H9 (cell line): ENCODE measurements at regions not wholly inside any gene's neighbourhood (a gene's known extent, or its start where the extent isn't known, plus 50 kb on each side); places are given as distances from the start of the nearest gene placed in this dataset.

Source experiments
- DNase-seq: peaks from one replicate; pipeline ENCODE4 v3.0.0-alpha.2; 2017
- H2AFZ ChIP-seq: one replicate; pipeline ENCODE4 v1.6.1; 2013; ENCODE audit warnings: mild to moderate bottlenecking, low read length, control low read depth, moderate library complexity
- H2AK5ac ChIP-seq: 2 replicates; pipeline ENCODE4 v1.6.1; 2013; ENCODE audit warnings: low read length, control low read depth, mixed read lengths; ENCODE audit not compliant: insufficient read length
- H2BK120ac ChIP-seq: one replicate; pipeline ENCODE4 v1.6.1; 2013; ENCODE audit warnings: low read depth, mild to moderate bottlenecking, low read length, control low read depth, inconsistent platforms; ENCODE audit not compliant: poor library complexity, severe bottlenecking
- H2BK12ac ChIP-seq: 2 replicates; pipeline ENCODE4 v1.6.1; 2013; ENCODE audit warnings: low read length, control low read depth, mixed read lengths, low read depth; ENCODE audit not compliant: insufficient read length
- H2BK15ac ChIP-seq: 2 replicates; pipeline ENCODE4 v1.6.1; 2013; ENCODE audit warnings: low read depth, low read length, control low read depth
- H2BK20ac ChIP-seq: one replicate; pipeline ENCODE4 v1.6.1; 2013; ENCODE audit warnings: low read depth, mild to moderate bottlenecking, low read length, control low read depth, inconsistent platforms; ENCODE audit not compliant: poor library complexity, severe bottlenecking
- H2BK5ac ChIP-seq: 2 replicates; pipeline ENCODE4 v1.6.1; 2013; ENCODE audit warnings: low read length, control low read depth, mixed read lengths; ENCODE audit not compliant: insufficient read length
- H3K14ac ChIP-seq: 2 replicates; pipeline ENCODE4 v1.6.1; 2013; ENCODE audit warnings: low read length, control low read depth; ENCODE audit not compliant: insufficient read depth
- H3K18ac ChIP-seq: 2 replicates; pipeline ENCODE4 v1.6.1; 2013; ENCODE audit warnings: low read depth, mild to moderate bottlenecking, mixed read lengths, low read length, control low read depth; ENCODE audit not compliant: insufficient read length
- H3K23ac ChIP-seq: 2 replicates; pipeline ENCODE4 v1.6.1; 2013; ENCODE audit warnings: low read length, control low read depth, mixed read lengths, low read depth; ENCODE audit not compliant: insufficient read length
- H3K23me2 ChIP-seq: 2 replicates; pipeline ENCODE4 v1.6.1; 2013; ENCODE audit warnings: low read depth, mild to moderate bottlenecking, mixed read lengths, low read length, control low read depth; ENCODE audit not compliant: insufficient read length, poor library complexity, severe bottlenecking
- H3K27ac ChIP-seq: 2 replicates; pipeline ENCODE4 v1.5.1; 2013; ENCODE audit warnings: low read length, control low read depth, mixed read lengths, low read depth; ENCODE audit not compliant: insufficient read length
- H3K27me3 ChIP-seq: 2 replicates; pipeline ENCODE4 v1.6.1; 2013; ENCODE audit warnings: low read length, control low read depth, inconsistent platforms; ENCODE audit not compliant: insufficient read depth
- H3K4ac ChIP-seq: 2 replicates; pipeline ENCODE4 v1.6.1; 2013; ENCODE audit warnings: low read depth, mild to moderate bottlenecking, control low read depth, inconsistent platforms, low read length, moderate library complexity
- H3K4me1 ChIP-seq: 2 replicates; pipeline ENCODE4 v1.6.1; 2013; ENCODE audit warnings: low read length, control low read depth, inconsistent platforms; ENCODE audit not compliant: insufficient read depth
- H3K4me2 ChIP-seq: 2 replicates; pipeline ENCODE4 v1.6.1; 2013; ENCODE audit warnings: low read length, control low read depth, mixed read lengths; ENCODE audit not compliant: insufficient read length, insufficient read depth
- H3K56ac ChIP-seq: 2 replicates; pipeline ENCODE4 v1.6.1; 2013; ENCODE audit warnings: low read depth, mild to moderate bottlenecking, mixed read lengths, low read length, control low read depth; ENCODE audit not compliant: insufficient read length
- H3K79me1 ChIP-seq: 2 replicates; pipeline ENCODE4 v1.6.1; 2013; ENCODE audit warnings: low read depth, mild to moderate bottlenecking, moderate library complexity, low read length, control low read depth, inconsistent platforms; ENCODE audit not compliant: insufficient read depth, poor library complexity, severe bottlenecking
- H3K79me2 ChIP-seq: 2 replicates; pipeline ENCODE4 v1.6.1; 2013; ENCODE audit warnings: low read length, control low read depth, inconsistent platforms; ENCODE audit not compliant: insufficient read depth
- H3K9ac ChIP-seq: 2 replicates; pipeline ENCODE4 v1.6.1; 2013; ENCODE audit warnings: low read length, control low read depth, mixed read lengths; ENCODE audit not compliant: insufficient read length; ENCODE audit errors: extremely low read depth
- H3K9me3 ChIP-seq: one replicate; pipeline ENCODE4 v1.6.1; 2013; ENCODE audit warnings: low read depth, low read length, inconsistent platforms; ENCODE audit not compliant: control insufficient read depth
- H3T11ph ChIP-seq: one replicate; pipeline ENCODE4 v1.6.1; 2013; ENCODE audit warnings: mild to moderate bottlenecking, low read length, control low read depth, inconsistent platforms
- H4K20me1 ChIP-seq: one replicate; pipeline ENCODE4 v1.6.1; 2013; ENCODE audit not compliant: control insufficient read depth, insufficient read length, insufficient read depth
- H4K5ac ChIP-seq: 2 replicates; pipeline ENCODE4 v1.6.1; 2013; ENCODE audit warnings: low read depth, mild to moderate bottlenecking, mixed read lengths, low read length, control low read depth; ENCODE audit not compliant: insufficient read length
- H4K8ac ChIP-seq: replicated peaks from 2 replicates; pipeline ENCODE4 v1.6.1; 2013; ENCODE audit warnings: low read length, control low read depth, mixed read lengths, low read depth; ENCODE audit not compliant: insufficient read length
- H4K91ac ChIP-seq: 2 replicates; pipeline ENCODE4 v1.6.1; 2013; ENCODE audit warnings: low read depth, mild to moderate bottlenecking, moderate library complexity, mixed read lengths, low read length, control low read depth; ENCODE audit not compliant: insufficient read length
- H3K27ac Mint-ChIP-seq, 3 experiments: 2 replicates in 2 of 3; 3 replicates in 1 of 3; pipeline ENCODE4 v1.8.0; 2020 to 2021; ENCODE audit warnings: mixed read lengths in 3 of 3, mild to moderate bottlenecking in 1 of 3, moderate library complexity in 1 of 3
- H3K27me3 Mint-ChIP-seq: 2 replicates; pipeline ENCODE4 v1.8.0; 2021; ENCODE audit warnings: low read depth, mild to moderate bottlenecking, moderate library complexity, mixed read lengths
- H3K36me3 Mint-ChIP-seq, 3 experiments: 2 replicates in 2 of 3; 3 replicates in 1 of 3; pipeline ENCODE4 v1.8.0; 2020 to 2021; ENCODE audit warnings: low read depth in 3 of 3, mixed read lengths in 3 of 3; ENCODE audit not compliant: insufficient read depth in 1 of 3
- H3K4me1 Mint-ChIP-seq, 2 experiments: 2 replicates each; pipeline ENCODE4 v1.8.0; 2020; ENCODE audit warnings: mixed read lengths in 2 of 2
- H3K4me3 Mint-ChIP-seq, 2 experiments: 2 replicates in 1 of 2; 3 replicates in 1 of 2; pipeline ENCODE4 v1.8.0; 2020 to 2021; ENCODE audit warnings: mild to moderate bottlenecking in 2 of 2, mixed read lengths in 2 of 2, moderate library complexity in 1 of 2
- H3K9me3 Mint-ChIP-seq, 2 experiments: 2 replicates in 1 of 2; 3 replicates in 1 of 2; pipeline ENCODE4 v1.8.0; 2020; ENCODE audit warnings: mild to moderate bottlenecking in 2 of 2, mixed read lengths in 2 of 2, moderate library complexity in 1 of 2
- WGBS: extraction: QIAGEN DNeasy Blood & Tissue Kit; methylation state at CpG from one replicate; pipeline ENCODE4 v1.1.7; 2013; ENCODE audit warnings: missing lambda C conversion rate, low lambda C conversion rate, mixed read lengths; ENCODE audit not compliant: insufficient read length; ENCODE audit errors: extremely low coverage; 5-methylcytosine and 5-hydroxymethylcytosine counted together
- TF ChIP-seq, protein P1 (sequence below): fragments of 200-600 bp; sonication (generic); conservative IDR thresholded peaks from 3 replicates; pipeline ENCODE4 v1.8.0; 2021; ENCODE audit warnings: antibody characterized with exemption, mild to moderate bottlenecking

DNA sequence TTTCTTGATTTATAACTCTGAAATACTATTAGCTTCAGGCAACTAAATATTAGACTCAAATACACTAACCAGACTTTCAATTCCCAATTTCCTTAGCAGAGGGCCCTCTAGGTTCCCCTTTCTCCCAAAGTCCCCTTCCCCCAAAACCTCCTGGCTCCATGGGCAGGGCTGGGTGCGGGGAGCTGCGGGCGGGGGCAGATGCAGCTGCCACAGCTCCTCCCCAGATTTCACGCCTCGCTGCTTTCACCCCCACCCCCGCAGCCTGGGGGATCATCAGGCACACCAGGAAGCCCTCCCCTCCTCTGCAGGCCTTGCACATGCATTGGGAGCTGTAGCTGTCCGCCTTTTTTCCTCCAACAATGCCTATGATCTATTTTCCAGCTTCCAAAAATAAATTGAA, 82.8 kb upstream of the SPATA31C2 start:
- Mint-ChIP-seq H3K27ac (no peak overlapping the region; a peak in 1 of 7 replicates), H3K36me3 (no peaks in the 10 kb centered on the region), H3K4me3 (no peak overlapping the region), H3K27me3 (peaks cover 4% of the 10 kb centered on the region; the same call in 1 of the 2 replicates), H3K4me1 (peaks cover 21 to 22% of the 10 kb centered on the region in 2 experiments), H3K9me3 (no peaks in the 10 kb centered on the region; a peak in 1 of 5 replicates)
- Histone ChIP-seq H3K9me3 (no peaks in the 10 kb centered on the region), H2BK15ac (no peak overlapping the region), H3K4me1 (no peaks in the 10 kb centered on the region; the same call in 1 of the 2 replicates), H3K23ac (no peak overlapping the region), H3K56ac (no peak overlapping the region), H3K27me3 (no peaks in the 10 kb centered on the region), H3K14ac (no peak overlapping the region), H3T11ph (no peak overlapping the region), H3K4ac (no peak overlapping the region), H2AK5ac (no peak overlapping the region), H2AFZ (no peak overlapping the region), H3K18ac (no peak overlapping the region), H3K79me1 (no peaks in the 10 kb centered on the region), H2BK20ac (no peak overlapping the region), H2BK120ac (no peak overlapping the region), H4K5ac (no peak overlapping the region), H3K9ac (no peak overlapping the region), H4K91ac (no peak overlapping the region), H3K4me2 (no peak overlapping the region), H3K27ac (no peak overlapping the region), H2BK5ac (no peak overlapping the region), H3K23me2 (no peaks in the 10 kb centered on the region), H3K79me2 (no peaks in the 10 kb centered on the region), H4K8ac (no peak overlapping the region), H4K20me1 (no peaks in the 10 kb centered on the region), H2BK12ac (no peak overlapping the region)
- TF ChIP-seq, protein P1, sequence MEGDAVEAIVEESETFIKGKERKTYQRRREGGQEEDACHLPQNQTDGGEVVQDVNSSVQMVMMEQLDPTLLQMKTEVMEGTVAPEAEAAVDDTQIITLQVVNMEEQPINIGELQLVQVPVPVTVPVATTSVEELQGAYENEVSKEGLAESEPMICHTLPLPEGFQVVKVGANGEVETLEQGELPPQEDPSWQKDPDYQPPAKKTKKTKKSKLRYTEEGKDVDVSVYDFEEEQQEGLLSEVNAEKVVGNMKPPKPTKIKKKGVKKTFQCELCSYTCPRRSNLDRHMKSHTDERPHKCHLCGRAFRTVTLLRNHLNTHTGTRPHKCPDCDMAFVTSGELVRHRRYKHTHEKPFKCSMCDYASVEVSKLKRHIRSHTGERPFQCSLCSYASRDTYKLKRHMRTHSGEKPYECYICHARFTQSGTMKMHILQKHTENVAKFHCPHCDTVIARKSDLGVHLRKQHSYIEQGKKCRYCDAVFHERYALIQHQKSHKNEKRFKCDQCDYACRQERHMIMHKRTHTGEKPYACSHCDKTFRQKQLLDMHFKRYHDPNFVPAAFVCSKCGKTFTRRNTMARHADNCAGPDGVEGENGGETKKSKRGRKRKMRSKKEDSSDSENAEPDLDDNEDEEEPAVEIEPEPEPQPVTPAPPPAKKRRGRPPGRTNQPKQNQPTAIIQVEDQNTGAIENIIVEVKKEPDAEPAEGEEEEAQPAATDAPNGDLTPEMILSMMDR: no peak
- DNase-seq: no peak
- no CpG with 5 or more reads among the region's 7 CpGs for WGBS
